ENCODE measurements at regions not wholly inside any gene's neighbourhood (a gene's known extent, or its start where the extent isn't known, plus 50 kb on each side); places are given as distances from the start of the nearest gene placed in this dataset.

DNA sequence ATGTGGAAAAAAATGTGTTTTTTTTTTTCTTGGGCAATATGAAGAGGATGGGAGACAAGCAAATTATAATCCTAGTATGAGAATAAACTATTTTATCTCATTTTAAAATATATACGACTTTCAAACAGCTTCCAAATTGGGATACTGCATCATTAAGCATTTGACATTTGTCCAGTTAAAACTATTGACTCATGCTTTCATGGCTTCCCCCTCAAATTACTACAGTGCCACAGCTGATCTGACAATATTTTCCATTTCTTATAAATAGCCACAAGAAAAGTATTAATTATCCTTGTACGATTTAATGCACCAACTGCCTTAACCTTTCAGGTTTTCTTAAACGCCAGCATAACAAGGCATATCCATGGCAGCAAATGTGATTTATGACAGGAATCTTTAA, 1134.8 kb upstream of the ZEB2 start:
- DNase-seq (ENCODE audit: low read depth in 2 of 2): no peak

- no peak for DNase-seq (ENCODE audit: low read depth in 2 of 2)
These were observed 1134.2 kb upstream of the ZEB2 start for GRCh38 chr2:145654156-145654555.

DNA sequence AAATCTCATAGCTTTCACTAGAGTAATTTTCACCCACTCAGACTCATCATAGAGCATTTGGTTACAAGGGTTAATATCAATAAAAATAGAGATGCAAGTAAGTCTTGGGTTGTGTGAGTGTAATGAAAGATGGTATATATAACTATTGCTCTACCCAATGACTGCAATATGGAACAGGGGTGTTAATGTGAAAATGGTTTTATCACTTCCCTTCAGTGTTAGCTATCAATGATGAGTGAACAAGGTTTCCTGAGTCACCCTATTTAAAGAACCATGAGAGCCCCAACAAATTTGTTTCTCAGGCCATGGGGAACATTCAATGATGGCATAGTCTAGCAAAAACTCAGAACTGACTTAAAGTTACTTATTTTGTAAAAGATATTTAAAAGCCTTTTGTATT, 1133.6 kb upstream of the ZEB2 start:
- DNase-seq (ENCODE audit: low read depth in 2 of 2): no peak

GRCh38 chr2:145652571-145653545, 1132.9 kb upstream of the ZEB2 start:
- no peak for DNase-seq (ENCODE audit: low read depth in 2 of 2)

GRCh38 chr2:145652036-145652435, 1132.1 kb upstream of the ZEB2 start:
- DNase-seq (ENCODE audit: low read depth in 2 of 2): no peak

DNA sequence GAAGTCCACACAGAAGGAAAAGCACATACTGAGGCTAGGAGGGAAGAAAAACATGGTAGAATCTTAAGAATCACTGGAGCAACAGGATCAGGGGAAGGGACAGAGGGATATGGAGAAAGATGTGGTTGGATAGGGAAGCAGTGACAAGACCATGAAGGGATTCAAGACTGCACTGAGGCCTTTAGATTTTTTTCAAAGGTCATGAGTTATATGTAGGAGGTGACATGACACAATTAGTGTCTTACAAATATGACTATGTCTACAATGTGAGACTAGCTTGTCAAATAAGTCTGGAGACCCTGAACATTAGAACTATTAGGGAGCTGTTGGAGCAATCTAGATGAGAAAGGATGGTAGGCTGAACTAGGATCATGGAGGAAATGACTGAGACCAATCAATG, 1130.3 kb upstream of the ZEB2 start:
- DNase-seq (ENCODE audit: low read depth in 2 of 2): no peak

DNA sequence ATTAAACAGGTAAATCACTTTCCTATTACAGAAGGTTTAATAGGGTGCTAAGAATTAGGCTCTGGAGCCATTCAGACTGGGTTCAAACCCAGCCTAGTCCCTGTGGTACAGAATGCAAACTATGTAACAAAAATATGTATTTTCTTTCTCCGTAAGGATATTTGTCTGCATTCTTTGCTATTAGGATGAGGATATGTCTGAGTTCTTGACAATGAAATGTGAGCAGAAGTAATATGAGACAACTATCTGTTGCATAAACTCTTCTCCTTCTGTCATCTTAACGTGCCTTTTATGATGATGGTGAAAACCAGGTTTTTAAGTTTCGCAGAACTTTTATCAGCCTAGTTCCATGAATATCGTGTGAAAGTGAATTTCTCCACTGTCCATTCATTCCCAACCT, 1129.1 kb upstream of the ZEB2 start:
- no peak for DNase-seq (ENCODE audit: low read depth in 2 of 2)

DNA sequence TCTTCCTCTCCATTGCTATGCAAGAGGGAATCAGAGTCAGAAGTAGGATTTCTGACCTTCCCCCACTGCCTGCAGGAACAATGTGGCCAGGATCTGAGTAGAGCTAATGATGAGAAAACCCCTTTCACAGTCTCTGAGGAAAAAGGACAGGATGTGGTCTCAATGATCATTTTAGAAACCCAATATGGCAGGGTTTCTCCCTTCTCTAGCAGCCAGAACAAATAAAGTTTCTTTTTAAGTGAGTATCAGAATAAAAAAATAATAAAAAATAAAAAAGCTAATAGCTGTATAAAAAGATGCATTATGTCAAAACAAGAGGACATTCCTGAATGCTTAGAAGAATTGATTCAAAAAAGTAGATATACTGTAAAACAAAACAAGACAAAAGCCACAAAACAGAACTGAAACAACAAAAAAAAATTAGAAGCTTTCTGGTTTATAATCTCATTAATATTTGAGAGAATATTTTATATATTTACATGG, 1124.9 kb upstream of the ZEB2 start:
- DNase-seq (ENCODE audit: low read depth in 2 of 2): no peak

DNA sequence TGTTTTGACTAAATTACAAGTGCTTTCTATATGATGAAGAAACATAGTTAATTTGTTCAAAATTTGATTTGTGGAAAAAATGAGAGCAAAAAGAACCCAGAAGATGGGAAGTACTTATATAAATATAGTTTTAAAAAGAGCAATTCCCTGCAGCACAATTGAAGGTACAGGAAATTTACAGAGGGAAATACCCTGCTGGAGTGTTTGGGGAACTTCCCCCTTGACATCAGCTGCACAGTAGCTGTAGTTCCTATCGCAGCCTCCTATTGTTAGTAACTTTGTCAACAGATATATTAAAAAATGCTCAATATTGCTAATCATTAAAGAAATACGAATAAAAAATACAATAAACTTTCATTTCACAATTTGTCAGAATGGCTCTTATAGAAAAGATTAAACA, 1118.8 kb upstream of the ZEB2 start:
- no peak for DNase-seq (ENCODE audit: low read depth in 2 of 2)

- no peak for DNase-seq (ENCODE audit: low read depth in 2 of 2)
These were observed 1115.9 kb upstream of the ZEB2 start for GRCh38 chr2:145635706-145636427.

DNA sequence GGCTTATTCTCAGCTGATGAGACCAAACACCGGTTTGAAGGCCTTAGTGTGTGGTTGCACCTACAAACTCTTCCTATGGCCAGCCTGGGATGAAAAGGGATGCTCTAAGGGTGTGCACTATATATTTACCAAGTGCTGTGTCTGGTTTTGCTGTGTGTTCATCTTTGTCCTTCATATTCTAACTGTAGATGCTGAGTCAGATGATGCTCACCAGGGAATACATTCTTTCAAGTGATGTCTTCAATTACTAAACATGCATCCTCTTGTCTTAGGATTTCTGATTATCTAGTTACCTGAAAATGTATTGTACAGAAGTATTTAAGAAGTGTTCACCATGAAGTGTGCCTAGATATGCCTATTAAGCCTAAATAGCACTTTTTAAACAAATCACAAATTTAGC, 1111.6 kb upstream of the ZEB2 start:
- no peak for DNase-seq (ENCODE audit: low read depth in 2 of 2)

DNA sequence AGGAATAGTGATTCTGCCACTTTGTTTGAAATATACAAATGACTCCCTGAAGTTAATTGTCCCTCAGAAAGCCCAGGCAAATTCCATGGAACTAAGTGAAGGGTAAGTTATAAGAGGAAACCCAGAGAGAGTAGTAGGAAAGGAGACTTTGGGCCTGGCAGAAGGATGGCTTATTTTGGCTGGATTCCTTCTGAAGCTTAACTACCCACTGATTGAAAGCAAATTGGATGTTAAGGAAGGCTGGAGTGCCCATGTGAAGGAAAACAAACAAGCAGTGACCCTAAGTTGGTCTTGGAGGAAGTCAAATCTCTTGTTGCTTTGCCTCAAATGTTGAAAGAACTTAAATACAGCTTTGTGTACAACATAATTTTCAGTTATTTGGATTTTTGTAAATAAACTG, 1106.4 kb upstream of the ZEB2 start:
- no peak for DNase-seq (ENCODE audit: low read depth in 2 of 2)

DNA sequence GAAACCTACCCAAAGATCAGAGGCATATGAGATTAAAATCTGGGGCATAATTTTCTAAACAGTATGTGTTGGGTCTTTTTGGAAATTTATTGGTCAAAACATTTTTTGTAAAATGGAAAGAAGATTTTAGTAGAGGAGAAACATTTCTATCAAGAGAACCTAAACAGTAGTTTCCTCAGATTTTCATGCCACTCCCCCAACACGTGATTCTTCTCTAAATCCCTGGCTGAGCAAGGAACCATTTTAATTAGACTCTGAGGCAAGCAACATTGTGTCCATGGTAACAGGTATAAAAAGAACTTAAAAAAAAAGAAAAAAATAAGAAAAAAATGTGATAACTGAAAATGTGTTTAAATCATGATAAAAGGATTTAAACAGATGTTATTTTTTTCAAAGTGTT, 1105.2 kb upstream of the ZEB2 start:
- no peak for DNase-seq (ENCODE audit: low read depth in 2 of 2)

DNA sequence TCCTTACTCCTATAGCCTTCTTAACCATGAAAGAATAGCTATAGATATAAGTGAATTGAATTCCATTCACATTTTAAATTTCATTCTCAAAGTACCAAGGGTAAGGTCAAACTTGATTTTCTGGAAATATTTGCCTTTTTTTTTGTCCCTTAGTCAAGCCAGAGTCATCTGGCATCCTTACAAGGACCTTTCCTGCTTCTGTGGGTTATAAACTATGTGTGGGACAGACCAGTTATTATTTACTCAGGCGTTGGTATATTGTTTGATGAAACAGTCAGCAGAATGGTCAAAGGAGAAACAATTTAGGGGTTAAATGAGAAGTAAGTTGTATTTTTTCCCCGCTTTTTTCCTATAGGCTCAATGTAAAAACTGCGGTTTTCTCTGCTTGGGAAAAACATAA, 1103.2 kb upstream of the ZEB2 start:
- DNase-seq (ENCODE audit: low read depth in 2 of 2): no peak

DNA sequence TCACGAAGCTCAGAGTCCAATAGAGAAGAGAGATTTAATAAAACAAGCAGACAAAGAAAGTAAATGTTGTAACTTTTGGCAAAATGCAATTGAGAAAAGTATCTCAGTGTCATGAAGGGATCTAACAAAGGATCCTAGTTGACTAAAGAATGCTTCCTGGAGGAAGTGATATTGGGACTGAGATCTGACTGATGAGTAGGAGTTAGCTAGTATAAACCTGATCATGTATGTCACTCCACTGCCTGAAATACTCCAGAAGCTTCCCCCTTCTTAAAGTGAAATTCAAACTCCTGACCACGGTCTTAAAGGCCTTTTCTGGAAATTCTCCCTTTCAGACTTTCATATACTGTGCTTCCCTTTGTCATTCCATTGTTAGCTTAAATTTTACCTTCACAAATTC, 1102.4 kb upstream of the ZEB2 start:
- no peak for DNase-seq (ENCODE audit: low read depth in 2 of 2)

- DNase-seq (ENCODE audit: low read depth in 2 of 2): no peak
These were observed 1098.0 kb upstream of the ZEB2 start for GRCh38 chr2:145617906-145618305.

- no peak for DNase-seq (ENCODE audit: low read depth in 2 of 2)
These were observed 1097.5 kb upstream of the ZEB2 start for GRCh38 chr2:145617420-145617819.

GRCh38 chr2:145615626-145616025, 1095.7 kb upstream of the ZEB2 start:
- no peak for DNase-seq (ENCODE audit: low read depth in 2 of 2)

- DNase-seq (ENCODE audit: low read depth in 2 of 2): no peak
These were observed 1090.0 kb upstream of the ZEB2 start for GRCh38 chr2:145609951-145610350.

DNA sequence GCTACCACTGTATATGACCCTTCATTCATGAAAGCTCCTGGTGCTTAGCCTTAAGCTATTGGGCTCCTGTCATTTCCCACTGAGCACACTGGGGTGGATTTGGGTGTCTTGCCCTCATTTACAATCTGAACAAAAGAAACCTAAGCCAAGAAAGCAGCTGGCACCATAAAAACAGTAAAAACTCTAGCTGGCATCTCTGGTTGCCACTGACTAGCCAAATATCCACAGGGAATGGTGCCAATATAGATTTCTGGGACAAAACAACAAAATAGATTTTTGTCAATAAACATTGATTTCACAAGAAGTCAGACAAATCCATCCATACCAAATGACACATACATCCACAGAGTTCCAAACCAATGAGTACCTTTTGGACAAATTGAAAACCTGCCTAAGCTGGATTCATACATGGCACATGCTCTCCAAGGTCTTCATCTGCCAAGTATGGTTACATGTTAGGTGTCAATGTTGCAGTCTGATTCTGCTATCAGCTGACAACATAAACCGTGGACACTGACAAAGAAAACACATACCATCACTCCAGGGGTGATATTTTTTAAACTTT, 1081.5 kb upstream of the ZEB2 start:
- no peak for DNase-seq (ENCODE audit: low read depth in 2 of 2)

DNA sequence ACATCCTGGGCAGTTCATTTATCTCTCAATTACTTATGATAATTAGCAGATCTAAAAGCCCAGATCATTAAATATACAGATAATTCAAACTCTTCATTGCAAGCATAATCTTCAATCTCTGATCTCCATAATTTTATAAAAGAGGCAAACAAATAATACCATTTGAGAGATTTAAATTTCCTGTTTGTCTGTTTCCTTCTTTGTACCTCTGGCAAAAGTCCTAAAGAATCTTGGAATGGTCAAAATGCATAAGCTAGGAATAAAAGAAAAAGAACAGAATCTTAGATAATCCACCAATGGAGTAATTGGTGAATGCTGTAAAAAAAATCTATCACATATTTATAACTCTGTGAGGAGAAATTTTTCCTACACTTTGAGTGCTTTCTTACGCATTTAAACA, 1080.9 kb upstream of the ZEB2 start:
- DNase-seq (ENCODE audit: low read depth in 2 of 2): no peak

DNA sequence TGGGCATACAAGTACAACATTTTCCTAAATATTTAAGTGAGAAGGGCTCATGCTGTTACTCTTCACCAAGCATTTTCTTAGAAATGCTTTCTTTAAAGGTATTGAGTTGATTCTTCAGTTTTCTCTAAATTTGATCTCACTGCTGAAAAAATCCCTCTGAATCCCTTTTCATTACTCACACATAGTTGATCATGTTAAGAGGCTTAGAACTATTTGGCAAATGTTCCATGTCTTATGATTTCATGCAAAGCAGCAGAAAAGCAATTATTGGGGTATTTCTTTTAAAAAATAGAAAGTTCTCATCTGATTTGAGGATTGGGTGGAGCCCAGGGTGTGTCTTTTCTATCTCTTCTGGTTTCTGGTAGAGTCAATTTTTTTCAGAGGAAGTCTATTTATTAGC, 1079.8 kb upstream of the ZEB2 start:
- no peak for DNase-seq (ENCODE audit: low read depth in 2 of 2)

- no peak for DNase-seq (ENCODE audit: low read depth in 2 of 2)
These were observed 1078.5 kb upstream of the ZEB2 start for GRCh38 chr2:145598434-145598833.

All from stimulated activated CD4-positive, alpha-beta T cell treated with anti-CD3 and anti-CD28 coated beads, Interleukin-1b, Interleukin-23, amount 100 ng/mL, for 4 hours (primary cell).